ENCODE measurements at regions not wholly inside any gene's neighbourhood (a gene's known extent, or its start where the extent isn't known, plus 50 kb on each side); places are given as distances from the start of the nearest gene placed in this dataset.

- TF ChIP-seq CTCF (IDR thresholded peaks at IDR 0.05; ENCODE audit: borderline replicate concordance, extremely low read depth, low read length, poor library complexity, severe bottlenecking) (no peak), EZH2 (IDR thresholded peaks at IDR 0.05; ENCODE audit: borderline replicate concordance, low read depth, low read length, severe bottlenecking) (no peak)
Observed at GRCh38 chr7:25454020-25454419, 225.7 kb upstream of the NPVF start.
